ENCODE measurements at regions not wholly inside any gene's neighbourhood (a gene's known extent, or its start where the extent isn't known, plus 50 kb on each side); places are given as distances from the start of the nearest gene placed in this dataset.

- TF ChIP-seq CTCF (IDR thresholded peaks at IDR 0.05; ENCODE audit: borderline replicate concordance, extremely low read depth, low read length, poor library complexity, severe bottlenecking) (no peak), EZH2 (IDR thresholded peaks at IDR 0.05; ENCODE audit: borderline replicate concordance, low read depth, low read length, severe bottlenecking) (no peak)
These were observed 718.2 kb downstream of the NTRK3 start for GRCh38 chr15:87538327-87538834.
